ENCODE measurements at regions not wholly inside any gene's neighbourhood (a gene's known extent, or its start where the extent isn't known, plus 50 kb on each side); places are given as distances from the start of the nearest gene placed in this dataset.

DNA sequence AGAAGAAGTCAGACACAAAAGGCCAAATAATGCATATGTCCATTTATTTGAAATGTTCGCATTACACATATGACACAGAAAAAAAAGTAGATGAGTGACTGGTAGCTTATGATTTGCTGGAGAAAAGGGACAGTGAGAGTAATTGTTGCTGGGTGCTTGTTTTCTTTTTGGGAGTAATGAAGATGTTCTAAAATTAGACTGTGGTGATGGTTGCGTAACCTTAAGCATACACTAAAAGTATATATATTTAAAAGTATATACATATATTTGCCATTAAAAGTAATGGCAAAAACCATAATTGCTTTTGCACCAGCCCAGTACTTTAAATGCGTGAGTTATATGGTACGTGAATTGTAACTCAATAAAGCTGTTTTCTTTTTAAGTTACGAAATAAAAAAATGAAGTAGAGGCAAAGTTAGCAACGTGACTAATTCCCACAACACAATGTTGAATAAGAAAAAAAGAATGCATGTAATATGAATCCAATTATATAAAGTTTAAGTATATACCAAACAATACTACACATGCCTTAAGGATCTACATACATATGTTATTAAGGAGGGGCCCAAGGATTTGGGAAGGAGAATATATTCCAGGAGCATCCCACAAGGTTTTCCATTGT, 360.4 kb upstream of the CELF2 start:
- no peak for DNase-seq

DNA sequence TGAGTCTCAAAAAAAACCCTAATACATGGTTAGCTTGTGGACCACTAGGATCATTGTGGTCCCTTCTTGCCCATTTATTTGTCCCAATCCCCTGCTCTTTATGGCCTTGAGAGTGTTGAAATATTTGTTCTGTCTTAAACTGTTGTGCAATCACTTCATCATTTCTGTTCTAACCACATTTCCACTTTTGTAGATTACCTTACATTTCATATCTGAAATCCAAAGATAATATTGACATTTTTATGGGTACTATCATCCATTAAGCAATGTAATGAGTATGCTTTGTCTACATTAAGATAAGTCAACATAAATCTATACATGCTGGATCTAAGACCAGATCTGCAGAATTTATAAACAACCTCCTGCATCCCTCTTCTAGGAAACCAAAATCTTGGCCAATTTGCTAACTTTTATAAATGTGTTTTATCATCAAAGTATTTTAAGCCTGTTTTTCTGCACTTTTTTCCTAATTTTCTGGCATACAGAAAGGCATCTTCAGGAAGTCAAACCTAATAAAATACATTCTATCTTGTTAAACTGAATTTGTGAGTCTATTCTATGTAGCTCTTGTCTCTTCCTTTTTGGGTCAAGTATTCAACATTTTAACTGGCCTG, 359.4 kb upstream of the CELF2 start:
- DNase-seq = no peak

DNA sequence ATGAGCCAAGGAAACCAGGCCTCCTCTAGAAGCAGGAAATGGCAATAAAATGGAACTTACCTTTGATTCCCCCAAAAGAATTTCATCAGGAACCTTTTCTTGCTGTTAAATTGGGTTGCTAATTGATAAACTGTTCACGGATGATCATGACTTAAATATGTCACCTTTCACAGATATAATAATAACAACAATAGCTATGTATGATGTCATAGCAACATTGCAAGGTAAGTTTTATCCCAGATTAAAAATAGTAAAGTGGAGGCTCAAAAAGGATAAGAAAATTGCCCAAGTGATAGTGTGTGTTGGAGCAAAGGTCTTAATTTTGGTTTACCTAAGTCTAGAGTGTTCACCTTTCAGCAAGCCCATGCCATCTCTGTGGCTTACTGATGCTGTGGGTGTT, 357.6 kb upstream of the CELF2 start:
- DNase-seq = no peak

DNA sequence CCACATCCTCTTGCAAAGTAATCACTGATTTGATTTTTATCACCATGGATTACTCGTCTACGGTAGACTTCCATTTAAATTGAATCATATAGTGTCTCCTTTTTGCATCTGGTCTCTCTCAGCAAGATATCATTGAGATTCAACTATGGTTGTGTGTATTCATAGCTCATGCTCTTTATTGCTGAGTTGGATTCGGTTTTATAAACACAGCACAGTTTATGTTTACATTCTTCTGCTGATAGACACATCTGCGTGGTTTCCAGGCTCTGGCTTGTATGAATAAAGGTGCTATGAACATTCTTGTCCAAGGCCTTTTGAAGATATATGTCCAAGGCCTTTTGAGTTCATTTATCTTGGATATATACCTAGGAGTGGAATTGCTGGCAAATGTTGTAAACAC, 356.5 kb upstream of the CELF2 start:
- no peak for DNase-seq

DNA sequence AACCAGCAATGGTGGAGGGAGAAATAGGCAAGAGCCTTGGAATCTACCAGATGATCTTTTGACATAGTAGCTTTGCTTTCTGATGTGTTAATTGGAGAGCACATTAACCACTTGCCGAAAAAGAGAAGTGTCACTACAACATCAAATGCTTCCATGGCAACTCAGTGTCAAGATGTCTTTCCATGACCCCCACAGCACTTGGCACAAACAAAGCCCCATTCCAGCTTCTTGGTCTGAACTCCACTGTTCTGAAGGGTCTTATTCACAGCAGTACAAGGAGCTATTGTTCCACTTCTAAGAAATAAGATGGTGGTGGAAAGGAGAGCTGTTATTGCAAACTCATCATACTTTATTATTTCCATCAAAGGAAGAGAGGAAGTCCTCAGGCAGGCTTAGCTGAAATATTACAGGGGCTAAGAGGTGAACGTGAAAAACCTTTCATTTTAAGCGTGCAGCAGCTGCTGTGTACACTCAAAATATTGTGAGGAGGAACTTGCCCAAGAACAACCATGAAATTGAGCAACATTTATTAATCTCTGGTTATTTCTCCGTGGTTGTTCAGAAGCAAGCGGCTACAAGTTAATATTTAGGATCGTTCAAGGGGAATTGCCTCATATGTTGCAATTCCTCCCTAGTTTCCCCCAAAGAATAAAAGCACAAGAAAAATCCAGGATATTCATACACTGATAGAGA, 354.8 kb upstream of the CELF2 start:
- DNase-seq = no peak

DNA sequence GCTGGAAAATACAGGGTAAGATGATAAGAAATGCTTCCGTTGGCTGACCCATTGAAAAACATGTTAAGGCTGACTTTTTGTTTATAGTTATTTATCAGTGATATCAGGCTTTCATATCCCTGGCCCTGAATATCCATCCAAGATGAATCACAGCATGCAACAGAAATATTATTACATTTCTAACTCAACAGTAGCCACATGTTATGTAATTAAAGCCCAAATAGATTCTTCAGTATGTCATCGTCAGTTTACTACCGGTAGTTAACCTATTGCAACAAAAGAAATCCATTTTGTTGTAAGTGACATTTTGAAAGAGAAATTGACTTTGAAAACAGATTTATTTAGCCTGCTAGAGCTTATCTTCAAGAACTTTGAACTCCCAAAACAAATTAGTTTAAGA, 354.1 kb upstream of the CELF2 start:
- no peak for DNase-seq

DNA sequence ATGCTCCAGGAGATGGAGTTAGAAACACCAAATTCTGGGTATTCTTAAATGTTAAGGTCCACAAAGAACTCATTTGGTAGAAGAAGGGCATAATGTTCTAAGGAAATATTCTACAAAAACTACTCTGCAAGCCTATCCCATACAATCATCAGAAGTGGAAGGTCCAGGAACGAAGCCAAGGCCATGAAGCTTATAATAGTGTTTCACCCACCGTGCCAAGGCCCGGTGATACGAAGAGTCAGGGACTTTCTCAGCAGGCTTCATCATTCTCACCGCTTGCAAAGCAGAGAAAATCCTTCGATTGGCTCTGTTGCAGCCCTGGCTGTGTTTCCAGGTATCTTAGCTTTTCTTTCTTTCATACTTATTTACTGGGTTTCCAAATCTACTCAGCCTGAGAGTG, 351.9 kb upstream of the CELF2 start:
- DNase-seq = no peak

DNA sequence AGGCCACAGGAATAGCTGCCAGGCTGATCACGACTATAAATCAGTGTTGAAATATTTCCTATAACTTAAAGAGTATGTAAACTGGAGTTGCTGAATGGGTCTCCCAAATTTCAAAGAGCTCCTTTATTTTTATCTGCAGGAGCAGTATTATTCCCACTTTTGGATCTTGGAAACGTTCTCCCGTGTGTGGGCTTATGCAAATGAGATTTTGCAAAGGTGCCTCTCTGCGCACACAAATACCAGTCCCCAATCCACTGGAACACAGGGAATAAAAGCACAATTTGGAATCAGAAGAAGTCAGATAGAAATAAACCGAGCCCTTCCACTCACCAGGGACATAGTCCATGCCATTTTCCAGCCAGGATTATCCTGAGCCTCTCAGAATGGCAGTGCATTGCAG, 350.2 kb upstream of the CELF2 start:
- DNase-seq = no peak

DNA sequence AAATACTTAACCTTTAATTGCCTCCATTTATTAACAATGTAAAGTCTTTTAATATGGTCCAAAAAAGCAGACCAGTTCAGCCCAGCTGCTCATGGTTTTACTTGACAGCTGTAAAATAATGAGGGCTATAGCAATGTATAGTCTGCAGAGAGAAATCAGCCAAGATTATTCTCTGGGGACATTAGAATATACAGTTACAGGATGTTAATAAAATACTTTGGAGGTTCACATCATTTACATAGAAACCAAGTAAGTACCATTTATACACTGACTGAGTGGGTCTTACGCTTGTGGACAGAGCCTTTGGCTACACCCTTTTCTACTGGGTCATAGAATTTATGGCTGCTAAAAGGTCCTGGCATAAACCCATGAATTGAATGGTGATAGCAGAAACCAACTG, 340.7 kb upstream of the CELF2 start:
- no peak for DNase-seq

DNA sequence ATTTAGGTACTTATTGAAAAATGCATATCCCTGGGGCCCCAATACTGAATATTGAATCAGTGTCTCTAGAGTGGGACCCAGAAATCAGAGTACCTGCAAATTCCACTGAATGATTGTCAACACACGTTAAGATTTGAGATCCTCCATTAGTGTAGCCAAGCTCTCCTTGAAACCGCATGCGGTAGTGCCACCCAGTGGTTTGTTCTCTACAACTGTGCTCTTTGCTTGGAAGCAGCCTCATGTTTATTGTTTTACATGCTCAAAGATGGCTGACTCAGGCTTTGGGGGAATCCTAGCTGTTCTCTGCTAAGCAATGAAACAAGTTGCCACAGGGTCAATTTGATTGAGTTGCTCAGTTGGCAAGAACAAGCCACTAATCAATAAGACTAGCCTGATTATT, 340.2 kb upstream of the CELF2 start:
- DNase-seq = no peak

DNA sequence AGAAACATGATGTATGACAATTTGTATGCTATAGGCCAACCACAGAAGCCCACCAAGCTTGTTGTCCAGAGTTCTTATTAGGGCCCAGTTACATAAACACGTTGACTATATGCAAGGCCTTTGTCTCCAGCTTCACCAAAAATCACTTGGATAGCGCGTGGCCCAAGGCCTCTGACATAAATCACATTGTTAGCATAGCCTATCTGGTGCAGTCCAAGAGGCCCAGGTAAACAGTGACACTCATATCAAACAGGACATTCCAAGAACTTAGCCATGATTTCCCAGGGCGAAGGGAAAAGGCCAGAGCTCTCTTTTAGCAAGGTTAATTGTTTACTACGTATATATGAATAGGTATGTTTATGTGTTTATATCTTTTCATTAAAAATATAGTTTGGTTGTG, 337.2 kb upstream of the CELF2 start:
- DNase-seq = no peak

DNA sequence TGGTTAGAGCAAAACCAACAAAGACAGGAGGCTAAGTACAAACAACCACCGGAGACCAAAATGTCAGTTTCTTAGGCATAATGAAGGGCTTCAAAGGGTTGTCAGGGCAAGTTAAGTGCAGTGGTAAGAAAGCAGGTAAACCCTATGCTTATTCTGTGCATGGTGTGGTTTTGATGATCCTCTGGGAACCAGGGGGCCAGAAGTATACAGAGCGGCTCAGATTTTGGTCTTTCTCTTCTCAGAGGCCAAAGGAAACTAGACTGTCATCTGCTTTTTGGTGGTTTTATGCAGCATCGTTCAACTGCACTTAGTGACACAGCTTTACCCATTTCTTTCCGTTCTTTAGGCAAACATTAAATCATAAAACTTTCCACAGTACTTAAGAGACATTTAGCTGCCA, 332.7 kb upstream of the CELF2 start:
- no peak for DNase-seq

DNA sequence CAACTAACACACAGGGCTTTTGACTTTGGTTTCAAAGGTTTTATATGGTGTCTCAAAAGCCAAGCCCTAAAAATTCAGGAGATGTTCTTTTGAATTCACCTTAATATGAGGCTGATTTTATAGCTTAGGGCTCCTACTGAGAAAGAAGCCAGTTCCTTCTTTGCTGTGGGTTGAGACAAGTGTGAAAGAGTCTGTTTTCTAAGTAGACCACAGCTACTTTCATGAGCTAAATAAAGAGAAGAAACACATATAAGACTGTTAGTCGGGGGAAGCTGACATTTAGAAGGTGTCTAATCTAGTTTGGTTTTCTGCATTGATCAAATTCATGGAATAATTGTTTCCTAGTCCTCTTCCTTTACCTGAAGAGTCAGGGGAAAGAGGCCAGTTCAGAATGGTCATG, 332.1 kb upstream of the CELF2 start:
- DNase-seq = no peak

DNA sequence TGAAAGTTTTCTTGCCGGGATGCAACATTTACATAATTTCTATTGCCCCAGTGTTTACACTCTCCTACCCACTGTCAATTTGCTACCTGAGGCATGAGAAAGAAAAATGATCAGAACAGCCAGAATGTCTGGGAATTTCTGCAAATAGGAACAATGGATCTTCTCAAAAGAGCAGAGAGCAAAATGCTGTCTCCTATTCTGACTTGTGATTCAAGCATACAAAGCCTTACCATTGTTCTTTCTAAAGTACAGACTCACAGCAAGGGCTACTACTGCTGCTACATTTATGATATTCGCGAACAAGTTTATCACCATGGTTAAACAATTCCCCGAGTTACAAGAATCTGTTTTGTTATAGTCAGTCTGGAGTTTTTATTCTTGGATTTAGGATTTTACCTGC, 329.9 kb upstream of the CELF2 start:
- no peak for DNase-seq

DNA sequence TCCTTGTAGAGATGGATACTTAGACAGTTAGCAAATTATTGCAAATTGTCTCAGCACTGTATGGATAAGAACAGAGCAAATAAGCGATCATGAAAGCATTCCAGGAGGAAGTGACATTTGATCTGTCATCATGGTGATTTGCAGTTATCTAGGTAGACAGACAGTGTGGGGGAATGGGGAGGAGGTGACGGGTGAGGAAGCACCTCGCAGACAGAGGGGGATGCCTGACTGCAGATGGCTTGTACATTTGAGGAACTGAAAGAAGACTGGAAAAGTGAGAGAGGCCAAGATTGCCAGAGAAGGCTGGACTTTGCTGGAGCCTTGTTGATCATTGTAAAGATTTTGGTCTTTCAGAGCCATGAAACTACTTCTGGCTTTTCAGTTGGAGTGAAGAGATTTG, 318.2 kb upstream of the CELF2 start:
- DNase-seq = no peak

DNA sequence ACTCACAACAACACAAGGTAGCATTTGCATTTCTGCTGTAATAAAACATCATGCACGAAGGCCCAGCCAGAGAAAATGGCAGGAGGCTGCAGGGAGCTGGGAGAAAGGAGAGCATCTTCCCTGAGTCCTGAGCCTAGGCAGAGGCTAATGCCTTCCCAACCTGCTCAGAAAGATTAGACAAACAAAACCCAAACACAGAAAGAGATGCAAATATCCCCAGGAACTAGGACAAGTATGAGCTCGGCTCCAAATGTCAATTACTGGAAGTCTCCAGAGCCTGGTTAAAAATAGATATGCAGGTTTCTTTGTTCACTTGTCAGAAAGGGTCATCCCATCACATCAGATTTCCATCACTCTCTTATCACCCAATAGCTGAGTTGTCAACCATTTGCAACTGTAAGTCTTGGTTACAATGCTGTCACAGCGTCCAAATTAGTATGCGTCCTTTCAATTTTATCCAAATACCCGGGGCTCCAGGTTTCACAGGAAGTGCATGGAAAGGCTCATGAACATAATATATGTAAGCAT, 316.5 kb upstream of the CELF2 start:
- no peak for DNase-seq

DNA sequence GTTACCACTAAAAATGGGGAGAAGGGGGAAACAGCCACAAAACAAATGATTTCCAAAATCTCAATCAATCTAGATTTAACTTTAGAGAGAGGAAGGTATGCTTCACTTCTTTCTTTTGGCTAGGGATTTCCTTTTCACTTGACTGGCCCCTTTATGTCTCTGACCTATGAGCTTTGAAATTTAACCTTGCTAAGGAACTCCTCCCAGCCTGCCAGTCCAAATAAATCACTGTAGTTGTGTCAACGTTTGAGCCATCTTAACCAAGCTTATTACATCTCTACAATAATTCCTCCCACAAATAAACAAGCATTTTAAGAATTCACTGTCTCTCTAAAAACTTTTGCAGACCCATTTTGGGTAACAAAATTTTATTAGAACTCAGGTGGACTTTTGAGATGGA, 315.5 kb upstream of the CELF2 start:
- DNase-seq = no peak

DNA sequence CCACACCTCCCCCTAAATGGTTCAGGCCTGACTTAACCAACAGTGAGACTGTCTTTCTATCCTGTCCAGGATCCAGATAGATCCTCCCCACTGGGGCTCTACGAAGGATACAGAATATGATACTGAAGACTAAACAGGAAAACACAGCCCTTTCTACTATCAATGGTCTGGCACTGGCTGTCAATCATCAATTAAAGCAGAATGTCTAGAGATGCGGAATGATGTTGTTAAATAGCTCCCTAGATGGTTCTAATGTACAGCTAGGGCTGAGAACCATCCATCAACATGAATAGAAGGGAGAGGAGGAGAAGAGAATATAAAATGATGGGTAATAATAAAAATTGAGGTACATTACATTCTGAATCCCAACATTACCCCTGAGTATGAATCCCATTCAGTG, 314.3 kb upstream of the CELF2 start:
- no peak for DNase-seq

DNA sequence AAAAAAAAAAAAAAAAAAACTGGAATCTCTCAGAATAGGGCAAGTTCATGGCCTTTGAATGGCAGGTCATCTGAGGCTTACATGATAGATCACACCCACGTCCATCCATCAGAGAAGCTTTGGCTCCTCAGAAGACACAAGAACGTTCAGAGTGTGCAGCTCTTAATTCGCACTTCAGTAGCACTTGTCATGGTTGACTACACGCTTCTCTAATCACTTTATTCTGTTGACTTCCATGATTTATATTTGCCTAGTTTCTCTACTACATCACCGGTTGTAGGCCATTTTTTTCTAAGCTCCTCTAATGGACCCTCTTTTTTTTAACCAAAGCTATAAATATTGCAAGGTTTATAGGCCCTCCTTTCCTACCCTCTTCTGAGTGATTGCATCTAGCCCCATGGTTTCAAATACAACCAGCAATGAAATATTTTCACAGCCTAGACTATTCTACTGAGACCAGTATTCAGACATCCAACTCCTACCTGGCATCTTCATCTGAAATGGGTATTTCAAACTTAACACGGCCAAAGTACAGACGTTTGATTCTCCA, 305.4 kb upstream of the CELF2 start:
- no peak for DNase-seq

DNA sequence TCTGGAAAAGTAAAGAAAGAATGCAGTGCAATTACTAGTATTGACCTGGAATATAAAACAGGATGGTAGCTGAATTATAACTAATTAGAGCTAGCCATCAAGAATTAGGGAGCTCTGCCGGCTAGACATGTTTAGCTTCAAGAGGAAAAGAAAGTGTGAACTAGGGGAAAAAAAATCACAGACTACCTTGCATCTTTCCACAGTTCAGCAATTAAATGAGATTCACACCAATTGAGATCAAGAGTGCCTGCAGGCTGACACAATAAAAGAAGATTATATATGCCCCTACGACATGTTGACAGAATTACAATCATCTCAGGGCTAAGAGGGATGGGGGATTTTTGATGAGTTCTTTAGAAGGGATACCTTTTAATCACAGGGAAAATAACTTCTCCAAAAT, 303.3 kb upstream of the CELF2 start:
- DNase-seq = no peak

DNA sequence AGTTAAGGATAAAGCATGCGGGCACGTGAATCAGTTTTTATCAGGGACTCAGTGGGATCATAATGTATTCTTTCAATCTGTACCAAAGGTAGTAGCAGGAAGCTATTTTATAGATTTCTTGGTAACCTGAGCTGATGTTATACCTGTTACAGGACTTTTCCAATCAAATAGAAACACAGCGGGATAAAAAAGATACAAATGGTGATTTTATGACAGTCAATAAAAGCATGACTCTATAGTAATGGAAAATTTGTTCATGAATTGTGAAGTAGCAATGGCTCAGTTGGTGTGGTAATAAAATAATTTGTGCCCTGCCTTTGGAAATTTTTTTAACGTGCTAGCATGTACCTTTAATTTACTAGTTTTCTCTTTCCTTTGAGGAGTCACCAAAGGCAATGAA, 300.7 kb upstream of the CELF2 start:
- no peak for DNase-seq

DNA sequence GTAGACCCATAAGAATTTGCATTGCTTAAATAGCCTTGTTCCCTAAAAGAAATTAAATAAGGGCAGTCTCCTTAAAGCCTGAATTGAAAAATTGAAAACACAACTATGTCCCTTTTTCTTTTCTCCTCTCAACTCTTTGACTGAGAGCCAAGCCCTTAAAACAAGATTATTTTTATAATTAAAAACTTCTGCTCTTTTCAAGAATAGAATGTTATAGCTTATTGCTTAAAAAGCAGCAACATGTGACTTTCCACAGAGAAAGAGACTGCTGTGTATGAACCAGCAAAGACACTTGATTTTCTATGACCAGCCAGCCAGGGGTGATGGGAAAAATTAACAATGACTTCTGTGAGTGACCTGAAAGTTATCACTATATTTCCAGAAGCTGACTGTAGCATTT, 295.2 kb upstream of the CELF2 start:
- DNase-seq = no peak

DNA sequence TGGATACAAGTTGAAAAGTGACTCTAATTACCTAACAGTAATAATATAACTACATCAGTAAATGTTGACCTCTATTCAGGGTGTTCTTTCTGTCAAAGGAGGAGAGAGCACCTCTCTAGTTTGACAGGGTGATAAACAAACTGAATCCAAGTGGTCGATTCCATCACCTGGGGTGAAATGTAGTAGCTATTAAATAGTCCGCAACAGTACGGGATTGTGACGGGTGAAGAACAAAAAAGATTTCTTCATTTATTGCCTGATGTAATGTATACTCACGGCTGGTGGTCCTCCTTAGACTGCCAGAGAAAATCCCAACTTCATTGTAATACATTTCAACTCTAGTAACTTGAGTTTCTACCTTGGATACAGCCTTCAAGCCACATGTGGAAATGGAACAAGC, 292.5 kb upstream of the CELF2 start:
- DNase-seq = no peak

DNA sequence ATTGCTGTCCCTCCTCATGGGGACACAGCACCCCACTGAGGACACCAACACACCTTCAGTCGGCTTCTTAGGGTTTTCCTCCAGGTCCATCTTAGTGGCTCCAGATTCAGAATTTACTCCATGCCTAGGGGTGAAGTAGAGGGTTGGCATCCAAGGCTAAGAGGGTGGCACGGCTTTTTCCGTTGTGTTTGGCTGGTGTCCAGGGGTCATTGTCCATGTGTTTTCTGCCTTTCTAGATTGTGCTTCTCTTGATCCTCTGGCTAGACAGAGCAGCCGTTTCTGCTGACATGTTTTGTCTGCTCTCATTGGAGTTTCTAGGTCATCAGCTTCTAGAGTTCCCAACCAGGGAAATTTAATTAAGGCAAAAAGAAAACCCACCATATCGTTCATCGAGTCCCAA, 291.6 kb upstream of the CELF2 start:
- no peak for DNase-seq

All from 8988T (cell line).